ENCODE measurements at regions not wholly inside any gene's neighbourhood (a gene's known extent, or its start where the extent isn't known, plus 50 kb on each side); places are given as distances from the start of the nearest gene placed in this dataset.

GRCh38 chr2:168404764-168405163 is 51.3 kb upstream of the CERS6 start (continued):
- no peak for TF ChIP-seq EGR2 (tag by site-specific recombination; IDR thresholded peaks at IDR 0.05; ENCODE audit: low read depth)
- no peak for TF ChIP-seq ZIC2 (tag by site-specific recombination; IDR thresholded peaks at IDR 0.05)
- no peak for TF ChIP-seq ZBTB11 (tag by site-specific recombination; conservative IDR thresholded peaks at IDR 0.05; ENCODE audit: low read depth)
- TF ChIP-seq KLF1 (tag by site-specific recombination; IDR thresholded peaks at IDR 0.05) = no peak
- TF ChIP-seq PRDM2 (tag by site-specific recombination; IDR thresholded peaks at IDR 0.05; ENCODE audit: borderline replicate concordance) = no peak
- TF ChIP-seq PRDM6 (tag by site-specific recombination; IDR thresholded peaks at IDR 0.05) = no peak

Data from HEK293 (cell line).